ENCODE measurements at regions not wholly inside any gene's neighbourhood (a gene's known extent, or its start where the extent isn't known, plus 50 kb on each side); places are given as distances from the start of the nearest gene placed in this dataset.

- ChIA-PET CTCF (no interaction called here), POLR2A (no interaction called here)
- Histone ChIP-seq H3K27ac (ENCODE audit: low read length) (no peak overlapping the region), H3K36me3 (ENCODE audit: control insufficient read depth, insufficient read depth, low read length) (no peaks in the 10 kb centered on the region), H3K27me3 (ENCODE audit: control insufficient read depth, insufficient read depth, low read length) (no peaks in the 10 kb centered on the region), H3K9me3 (ENCODE audit: control insufficient read depth, insufficient read depth, low read depth, low read length) (no peaks in the 10 kb centered on the region), H3K4me3 (ENCODE audit: low read depth in 2 of 2, low read length in 2 of 2) (no peak overlapping the region), H3K4me1 (ENCODE audit: control insufficient read depth, insufficient read depth, low read length) (no peaks in the 10 kb centered on the region)
- intact Hi-C loops (cut with micrococcal nuclease; ENCODE audit: unreplicated experiment) (no loop called here), in situ Hi-C loops (cut with HindIII; ENCODE audit: low pct_unique_long_range_greater_than_20kb, low sequenced_read_pairs) (no loop called here)
- DNase-seq (ENCODE audit: low read depth, low spot score): no peak
- TF ChIP-seq TCF7L2 (IDR thresholded peaks at IDR 0.05; ENCODE audit: low read depth, low read length) (no peak), POLR2AphosphoS5 (IDR thresholded peaks at IDR 0.05; ENCODE audit: low read depth, low read length) (no peak)
- no peak for ATAC-seq
- no TSS peak for BruUV-seq (replicated peaks)
These were observed 561.8 kb downstream of the SOX6 start for GRCh38 chr11:15794361-15795150.

DNA sequence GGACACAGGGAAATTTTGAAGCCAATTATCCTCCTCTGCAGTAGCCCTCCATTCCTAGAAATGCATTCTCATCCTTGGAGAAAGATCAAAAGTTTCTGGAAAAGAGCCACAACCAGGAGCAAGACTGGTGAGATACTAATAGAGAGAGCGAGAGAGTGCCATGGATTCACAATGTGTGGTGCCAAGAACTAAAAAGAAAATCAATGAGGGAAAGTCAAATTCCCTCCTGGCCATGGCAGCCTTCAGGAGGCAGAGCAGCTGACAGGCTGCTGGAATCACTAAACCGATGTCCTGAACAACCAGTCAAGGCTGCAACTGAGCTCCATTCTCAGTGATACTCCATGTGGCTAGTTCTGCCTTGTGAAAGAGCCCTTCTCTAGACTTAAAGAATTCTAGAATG lies 561.0 kb downstream of the SOX6 start:
- no peaks in the 10 kb centered on the region for H3K27me3 ChIP-seq (ENCODE audit: control insufficient read depth, insufficient read depth, low read length)
- H3K4me1 ChIP-seq (ENCODE audit: control insufficient read depth, insufficient read depth, low read length): no peaks in the 10 kb centered on the region
- BruUV-seq (replicated peaks): no TSS peak
- no peaks in the 10 kb centered on the region for H3K36me3 ChIP-seq (ENCODE audit: control insufficient read depth, insufficient read depth, low read length)
- POLR2A ChIA-PET: no interaction called here
- CTCF ChIA-PET: no interaction called here
- in situ Hi-C loops (cut with HindIII; ENCODE audit: low pct_unique_long_range_greater_than_20kb, low sequenced_read_pairs) (no loop called here), intact Hi-C loops (cut with micrococcal nuclease; ENCODE audit: unreplicated experiment) (no loop called here)
- no peak overlapping the region for H3K4me3 ChIP-seq (ENCODE audit: low read depth in 2 of 2, low read length in 2 of 2)
- no peaks in the 10 kb centered on the region for H3K9me3 ChIP-seq (ENCODE audit: control insufficient read depth, insufficient read depth, low read depth, low read length)
- TF ChIP-seq TCF7L2 (IDR thresholded peaks at IDR 0.05; ENCODE audit: low read depth, low read length) (no peak), SIN3A (IDR thresholded peaks at IDR 0.05; ENCODE audit: borderline replicate concordance, insufficient read depth, low read depth, low read length) (no peak), POLR2AphosphoS5 (IDR thresholded peaks at IDR 0.05; ENCODE audit: low read depth, low read length) (no peak)
- TF ChIP-seq, protein P1, sequence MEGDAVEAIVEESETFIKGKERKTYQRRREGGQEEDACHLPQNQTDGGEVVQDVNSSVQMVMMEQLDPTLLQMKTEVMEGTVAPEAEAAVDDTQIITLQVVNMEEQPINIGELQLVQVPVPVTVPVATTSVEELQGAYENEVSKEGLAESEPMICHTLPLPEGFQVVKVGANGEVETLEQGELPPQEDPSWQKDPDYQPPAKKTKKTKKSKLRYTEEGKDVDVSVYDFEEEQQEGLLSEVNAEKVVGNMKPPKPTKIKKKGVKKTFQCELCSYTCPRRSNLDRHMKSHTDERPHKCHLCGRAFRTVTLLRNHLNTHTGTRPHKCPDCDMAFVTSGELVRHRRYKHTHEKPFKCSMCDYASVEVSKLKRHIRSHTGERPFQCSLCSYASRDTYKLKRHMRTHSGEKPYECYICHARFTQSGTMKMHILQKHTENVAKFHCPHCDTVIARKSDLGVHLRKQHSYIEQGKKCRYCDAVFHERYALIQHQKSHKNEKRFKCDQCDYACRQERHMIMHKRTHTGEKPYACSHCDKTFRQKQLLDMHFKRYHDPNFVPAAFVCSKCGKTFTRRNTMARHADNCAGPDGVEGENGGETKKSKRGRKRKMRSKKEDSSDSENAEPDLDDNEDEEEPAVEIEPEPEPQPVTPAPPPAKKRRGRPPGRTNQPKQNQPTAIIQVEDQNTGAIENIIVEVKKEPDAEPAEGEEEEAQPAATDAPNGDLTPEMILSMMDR (IDR thresholded peaks at IDR 0.05): no peak
- TF ChIP-seq, protein P2, sequence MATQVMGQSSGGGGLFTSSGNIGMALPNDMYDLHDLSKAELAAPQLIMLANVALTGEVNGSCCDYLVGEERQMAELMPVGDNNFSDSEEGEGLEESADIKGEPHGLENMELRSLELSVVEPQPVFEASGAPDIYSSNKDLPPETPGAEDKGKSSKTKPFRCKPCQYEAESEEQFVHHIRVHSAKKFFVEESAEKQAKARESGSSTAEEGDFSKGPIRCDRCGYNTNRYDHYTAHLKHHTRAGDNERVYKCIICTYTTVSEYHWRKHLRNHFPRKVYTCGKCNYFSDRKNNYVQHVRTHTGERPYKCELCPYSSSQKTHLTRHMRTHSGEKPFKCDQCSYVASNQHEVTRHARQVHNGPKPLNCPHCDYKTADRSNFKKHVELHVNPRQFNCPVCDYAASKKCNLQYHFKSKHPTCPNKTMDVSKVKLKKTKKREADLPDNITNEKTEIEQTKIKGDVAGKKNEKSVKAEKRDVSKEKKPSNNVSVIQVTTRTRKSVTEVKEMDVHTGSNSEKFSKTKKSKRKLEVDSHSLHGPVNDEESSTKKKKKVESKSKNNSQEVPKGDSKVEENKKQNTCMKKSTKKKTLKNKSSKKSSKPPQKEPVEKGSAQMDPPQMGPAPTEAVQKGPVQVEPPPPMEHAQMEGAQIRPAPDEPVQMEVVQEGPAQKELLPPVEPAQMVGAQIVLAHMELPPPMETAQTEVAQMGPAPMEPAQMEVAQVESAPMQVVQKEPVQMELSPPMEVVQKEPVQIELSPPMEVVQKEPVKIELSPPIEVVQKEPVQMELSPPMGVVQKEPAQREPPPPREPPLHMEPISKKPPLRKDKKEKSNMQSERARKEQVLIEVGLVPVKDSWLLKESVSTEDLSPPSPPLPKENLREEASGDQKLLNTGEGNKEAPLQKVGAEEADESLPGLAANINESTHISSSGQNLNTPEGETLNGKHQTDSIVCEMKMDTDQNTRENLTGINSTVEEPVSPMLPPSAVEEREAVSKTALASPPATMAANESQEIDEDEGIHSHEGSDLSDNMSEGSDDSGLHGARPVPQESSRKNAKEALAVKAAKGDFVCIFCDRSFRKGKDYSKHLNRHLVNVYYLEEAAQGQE (IDR thresholded peaks at IDR 0.05; ENCODE audit: insufficient read depth in 1 of 2, low read depth in 2 of 2, low read length in 1 of 2): no peak
- ATAC-seq (no peak), DNase-seq (ENCODE audit: low read depth, low spot score) (no peak)
- no peak overlapping the region for H3K27ac ChIP-seq (ENCODE audit: low read length)

DNA sequence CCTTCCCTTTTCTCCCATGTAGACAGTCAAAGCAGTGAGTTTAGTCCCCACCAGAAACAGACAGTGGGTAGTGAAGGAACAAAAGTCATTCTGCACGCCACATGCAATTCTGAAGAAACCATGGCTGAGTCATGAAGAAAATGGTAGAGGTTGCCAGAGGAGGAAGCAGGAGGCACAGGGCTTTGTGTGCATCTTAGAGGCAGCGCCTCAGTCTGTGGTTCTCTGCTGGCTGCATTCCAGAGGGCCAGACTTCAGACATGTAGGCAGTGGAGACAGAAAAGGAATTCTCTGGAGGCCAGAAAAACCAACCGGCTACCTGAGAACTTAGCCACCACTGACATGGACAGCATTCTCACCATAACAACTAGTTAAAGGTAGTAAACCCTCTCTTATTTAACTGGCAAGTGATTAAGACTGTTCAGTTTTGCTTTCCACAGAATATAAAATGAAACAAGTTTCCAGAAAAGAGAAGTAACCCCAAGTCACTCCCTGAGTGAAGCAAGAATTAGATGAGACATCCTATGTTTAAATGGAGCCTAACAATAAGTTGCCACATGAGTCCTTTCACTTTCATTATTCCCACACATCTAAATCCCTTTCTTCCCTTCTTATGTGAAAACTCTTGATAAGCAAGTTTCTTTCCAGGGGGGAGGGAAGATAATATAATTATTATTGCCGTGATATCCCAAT lies 556.1 kb downstream of the SOX6 start:
- in situ Hi-C loops (cut with HindIII; ENCODE audit: low pct_unique_long_range_greater_than_20kb, low sequenced_read_pairs) (no loop called here), intact Hi-C loops (cut with micrococcal nuclease; ENCODE audit: unreplicated experiment) (no loop called here)
- Histone ChIP-seq H3K27ac (ENCODE audit: low read length) (no peak overlapping the region), H3K4me3 (ENCODE audit: low read depth in 2 of 2, low read length in 2 of 2) (no peak overlapping the region), H3K9me3 (ENCODE audit: control insufficient read depth, insufficient read depth, low read depth, low read length) (no peaks in the 10 kb centered on the region), H3K27me3 (ENCODE audit: control insufficient read depth, insufficient read depth, low read length) (no peaks in the 10 kb centered on the region), H3K36me3 (ENCODE audit: control insufficient read depth, insufficient read depth, low read length) (no peaks in the 10 kb centered on the region), H3K4me1 (ENCODE audit: control insufficient read depth, insufficient read depth, low read length) (no peaks in the 10 kb centered on the region)
- ChIA-PET CTCF (no interaction called here), POLR2A (no interaction called here)
- TF ChIP-seq POLR2AphosphoS5 (IDR thresholded peaks at IDR 0.05; ENCODE audit: low read depth, low read length) (no peak), SIN3A (IDR thresholded peaks at IDR 0.05; ENCODE audit: borderline replicate concordance, insufficient read depth, low read depth, low read length) (no peak), TCF7L2 (IDR thresholded peaks at IDR 0.05; ENCODE audit: low read depth, low read length) (no peak)
- TF ChIP-seq, protein P2 (IDR thresholded peaks at IDR 0.05; ENCODE audit: insufficient read depth in 1 of 2, low read depth in 2 of 2, low read length in 1 of 2): no peak
- DNase-seq (ENCODE audit: low read depth, low spot score) (no peak), ATAC-seq (no peak)
- no TSS peak for BruUV-seq (replicated peaks)

Data from Panc1 (cell line).